ENCODE measurements at regions not wholly inside any gene's neighbourhood (a gene's known extent, or its start where the extent isn't known, plus 50 kb on each side); places are given as distances from the start of the nearest gene placed in this dataset.

DNA sequence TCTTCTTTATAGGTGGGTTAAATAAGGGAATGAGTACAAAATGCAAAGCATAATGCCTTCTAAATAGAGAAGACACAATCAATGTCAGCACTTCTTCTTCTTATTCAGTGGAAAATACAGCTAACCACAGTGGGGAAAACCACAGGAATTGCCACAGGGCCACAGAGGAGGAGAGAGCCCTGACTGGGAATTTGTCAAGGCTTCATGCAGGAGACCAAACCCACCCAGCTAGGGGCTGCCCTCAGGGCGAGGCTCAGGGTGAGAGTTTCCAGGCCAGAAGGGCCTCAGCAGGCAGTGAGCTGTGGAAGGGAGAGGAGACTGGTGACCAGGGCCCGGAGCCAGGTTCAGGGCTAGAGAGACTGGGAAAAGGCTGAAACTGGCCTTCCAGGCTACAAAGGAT lies 279.1 kb downstream of the MSX2 start:
- H3K4me3 ChIP-seq (ENCODE audit: control insufficient read depth, low read depth, low read length), result no peak overlapping the region
- DNase-seq (ENCODE audit: low read depth), result no peak
- TF ChIP-seq, protein P1, sequence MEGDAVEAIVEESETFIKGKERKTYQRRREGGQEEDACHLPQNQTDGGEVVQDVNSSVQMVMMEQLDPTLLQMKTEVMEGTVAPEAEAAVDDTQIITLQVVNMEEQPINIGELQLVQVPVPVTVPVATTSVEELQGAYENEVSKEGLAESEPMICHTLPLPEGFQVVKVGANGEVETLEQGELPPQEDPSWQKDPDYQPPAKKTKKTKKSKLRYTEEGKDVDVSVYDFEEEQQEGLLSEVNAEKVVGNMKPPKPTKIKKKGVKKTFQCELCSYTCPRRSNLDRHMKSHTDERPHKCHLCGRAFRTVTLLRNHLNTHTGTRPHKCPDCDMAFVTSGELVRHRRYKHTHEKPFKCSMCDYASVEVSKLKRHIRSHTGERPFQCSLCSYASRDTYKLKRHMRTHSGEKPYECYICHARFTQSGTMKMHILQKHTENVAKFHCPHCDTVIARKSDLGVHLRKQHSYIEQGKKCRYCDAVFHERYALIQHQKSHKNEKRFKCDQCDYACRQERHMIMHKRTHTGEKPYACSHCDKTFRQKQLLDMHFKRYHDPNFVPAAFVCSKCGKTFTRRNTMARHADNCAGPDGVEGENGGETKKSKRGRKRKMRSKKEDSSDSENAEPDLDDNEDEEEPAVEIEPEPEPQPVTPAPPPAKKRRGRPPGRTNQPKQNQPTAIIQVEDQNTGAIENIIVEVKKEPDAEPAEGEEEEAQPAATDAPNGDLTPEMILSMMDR (IDR thresholded peaks at IDR 0.05; ENCODE audit: control insufficient read depth, insufficient read depth, low read depth, low read length, missing control alignments), result no peak

DNA sequence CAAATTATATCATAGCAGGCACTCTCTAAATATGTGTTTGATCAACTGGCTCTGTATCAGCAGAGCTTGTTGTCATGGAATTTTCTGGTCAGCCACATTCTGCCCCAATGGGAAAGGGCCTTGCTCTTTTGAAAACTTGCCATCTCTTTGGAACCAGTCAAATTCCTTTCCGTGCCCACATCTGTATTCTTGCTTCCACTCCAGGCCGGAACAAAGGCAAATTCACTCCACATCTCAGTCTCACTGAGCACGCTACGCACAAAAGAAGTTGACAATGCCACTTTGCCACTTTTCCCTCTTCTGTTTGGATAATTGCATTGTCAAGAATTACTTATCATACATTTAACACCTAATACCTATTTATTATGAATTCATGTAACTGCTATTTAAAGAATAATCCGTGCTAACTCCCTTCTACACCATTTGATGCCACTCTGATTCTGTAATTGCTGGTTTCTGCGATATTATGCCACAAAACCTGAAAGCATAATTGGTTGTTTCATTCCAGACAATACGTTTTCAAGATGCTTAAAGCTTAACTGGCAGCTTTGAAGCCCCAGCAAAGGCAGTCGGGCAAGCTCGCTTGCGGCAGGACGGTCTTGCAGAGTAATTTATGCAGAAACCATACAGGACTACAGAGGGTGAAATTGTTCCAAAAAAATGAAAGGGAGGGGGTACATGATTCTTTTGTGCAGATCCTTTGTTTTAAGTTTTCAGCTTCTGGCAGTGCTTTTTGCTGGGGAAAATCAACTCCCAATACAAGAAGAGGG lies 277.7 kb downstream of the MSX2 start:
- no peak for DNase-seq (ENCODE audit: low read depth)
- TF ChIP-seq, protein P1 (IDR thresholded peaks at IDR 0.05; ENCODE audit: control insufficient read depth, insufficient read depth, low read depth, low read length, missing control alignments), result no peak
- no peak overlapping the region for H3K4me3 ChIP-seq (ENCODE audit: control insufficient read depth, low read depth, low read length)

DNA sequence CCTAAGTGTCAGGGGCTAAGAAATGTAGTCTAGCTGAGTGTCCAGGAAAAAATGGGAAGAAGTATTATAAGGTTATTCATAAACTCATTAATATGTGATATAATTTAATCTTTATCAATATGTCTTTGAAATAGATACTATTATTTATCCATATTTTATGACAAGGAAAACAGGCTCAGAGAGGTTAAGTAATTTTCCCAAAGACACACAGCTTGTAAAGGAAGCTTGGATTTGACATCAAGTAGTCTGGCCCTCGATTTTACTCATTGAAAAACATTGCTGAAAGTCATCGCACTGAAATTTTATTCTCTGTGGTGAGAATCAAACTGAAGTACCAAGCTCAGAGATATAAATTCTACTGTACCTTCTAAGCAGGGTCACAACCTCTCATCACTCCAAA lies 276.9 kb downstream of the MSX2 start:
- TF ChIP-seq, protein P1 (IDR thresholded peaks at IDR 0.05; ENCODE audit: control insufficient read depth, insufficient read depth, low read depth, low read length, missing control alignments), result no peak
- no peak for DNase-seq (ENCODE audit: low read depth)

DNA sequence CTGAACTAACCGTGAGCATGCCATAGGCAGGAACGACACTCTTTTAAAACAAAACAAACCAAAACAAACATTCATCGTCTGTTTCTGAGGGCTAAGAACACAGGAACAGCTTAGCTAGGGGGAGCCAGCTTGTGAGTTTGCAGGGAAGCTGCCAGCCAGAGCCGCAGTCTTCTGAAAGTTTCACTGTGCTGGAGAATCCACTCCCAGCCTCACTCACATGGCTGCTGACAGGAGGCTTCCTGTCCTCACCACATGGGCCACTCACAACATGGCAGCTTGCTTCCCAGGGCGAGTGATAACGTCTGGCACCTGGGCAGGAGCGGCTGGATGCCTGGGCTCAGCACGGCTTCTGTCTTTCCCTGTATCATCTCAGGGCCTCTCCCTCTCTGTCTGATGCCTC lies 275.2 kb downstream of the MSX2 start:
- no peak overlapping the region for H3K4me3 ChIP-seq (ENCODE audit: control insufficient read depth, low read depth, low read length)
- TF ChIP-seq, protein P1 (IDR thresholded peaks at IDR 0.05; ENCODE audit: control insufficient read depth, insufficient read depth, low read depth, low read length, missing control alignments), result no peak
- no peak for DNase-seq (ENCODE audit: low read depth)

More for the DNA sequence above, 276.9 kb downstream of the MSX2 start:
- no peak overlapping the region for H3K4me3 ChIP-seq (ENCODE audit: control insufficient read depth, low read depth, low read length)

DNA sequence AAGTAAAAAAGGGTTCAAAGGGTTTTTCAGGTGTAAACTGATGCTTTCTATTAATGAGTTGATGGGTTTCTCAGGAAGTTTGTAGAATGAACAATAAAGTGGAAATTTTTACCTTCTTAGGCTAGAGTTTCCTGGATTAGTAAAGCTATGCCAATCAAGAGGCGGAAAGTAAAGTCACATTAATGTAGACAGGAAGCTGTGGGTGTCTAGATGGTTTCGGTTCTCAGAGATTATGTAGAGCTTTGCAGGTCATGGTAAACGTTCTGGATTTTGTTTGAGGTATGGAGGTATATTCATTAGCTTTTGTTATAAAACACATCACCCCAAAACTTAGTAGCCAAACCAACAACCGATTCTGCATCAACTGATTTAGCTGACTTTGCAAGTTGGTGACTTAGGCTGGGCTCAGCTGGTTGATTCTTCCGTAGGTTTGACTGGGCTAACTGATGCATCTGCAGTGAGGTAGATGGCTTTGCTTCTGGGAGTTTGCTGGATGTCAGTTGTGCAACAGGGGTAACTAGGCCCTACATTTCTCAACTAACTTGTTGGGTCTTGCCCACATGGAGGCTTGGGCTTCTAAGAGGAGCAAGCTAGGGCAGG lies 273.8 kb downstream of the MSX2 start:
- no peak for DNase-seq (ENCODE audit: low read depth)
- TF ChIP-seq, protein P1 (IDR thresholded peaks at IDR 0.05; ENCODE audit: control insufficient read depth, insufficient read depth, low read depth, low read length, missing control alignments), result no peak
- H3K4me3 ChIP-seq (ENCODE audit: control insufficient read depth, low read depth, low read length), result no peak overlapping the region

DNA sequence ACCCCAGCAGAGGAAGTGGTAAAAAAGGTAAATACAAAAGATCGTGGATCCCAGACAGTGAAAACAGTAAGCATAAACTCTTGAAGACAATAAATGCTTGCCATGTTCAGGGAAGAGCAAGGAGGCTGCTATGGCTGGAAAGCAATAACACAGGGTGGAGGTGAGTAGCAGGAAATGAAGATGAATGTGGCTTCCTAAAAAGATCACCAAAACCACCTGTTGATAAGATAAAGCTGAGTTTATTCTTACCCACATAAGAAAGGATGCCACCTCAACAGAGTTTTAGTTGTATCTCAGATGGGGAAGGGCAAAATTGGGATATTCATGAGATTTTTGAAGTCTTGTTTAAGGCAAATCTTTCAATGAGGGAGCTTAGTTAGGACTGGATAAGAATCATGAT lies 273.3 kb downstream of the MSX2 start:
- no peak for DNase-seq (ENCODE audit: low read depth)
- H3K4me3 ChIP-seq (ENCODE audit: control insufficient read depth, low read depth, low read length), result no peak overlapping the region
- TF ChIP-seq, protein P1 (IDR thresholded peaks at IDR 0.05; ENCODE audit: control insufficient read depth, insufficient read depth, low read depth, low read length, missing control alignments), result no peak

Measured in AG09309 (cell line).